ENCODE measurements at regions not wholly inside any gene's neighbourhood (a gene's known extent, or its start where the extent isn't known, plus 50 kb on each side); places are given as distances from the start of the nearest gene placed in this dataset.

- Histone ChIP-seq H3K23me2 (ENCODE audit: insufficient read length, low read depth, low read length, poor library complexity, severe bottlenecking) (no peaks in the 10 kb centered on the region), H3K14ac (ENCODE audit: insufficient read depth, low read length) (no peak overlapping the region), H3K4me1 (ENCODE audit: insufficient read depth, low read length) (no peaks in the 10 kb centered on the region), H2AK5ac (ENCODE audit: insufficient read length, low read length) (no peak overlapping the region), H4K20me1 (ENCODE audit: control insufficient read depth, insufficient read depth, insufficient read length) (no peaks in the 10 kb centered on the region), H3K9ac (ENCODE audit: extremely low read depth, insufficient read length, low read length) (no peak overlapping the region), H4K91ac (ENCODE audit: insufficient read length, low read depth, low read length) (no peak overlapping the region), H3K56ac (ENCODE audit: insufficient read length, low read depth, low read length) (no peak overlapping the region), H3K18ac (ENCODE audit: insufficient read length, low read depth, low read length) (no peak overlapping the region), H2BK120ac (ENCODE audit: low read depth, low read length, poor library complexity, severe bottlenecking) (no peak overlapping the region), H4K8ac (replicated peaks; ENCODE audit: insufficient read length, low read depth, low read length) (no peak overlapping the region), H2AFZ (ENCODE audit: low read length) (no peak overlapping the region), H3K4ac (ENCODE audit: low read depth, low read length) (no peak overlapping the region), H3K79me2 (ENCODE audit: insufficient read depth, low read length) (no peaks in the 10 kb centered on the region), H2BK15ac (ENCODE audit: low read depth, low read length) (no peak overlapping the region), H2BK12ac (ENCODE audit: insufficient read length, low read depth, low read length) (no peak overlapping the region), H3K23ac (ENCODE audit: insufficient read length, low read depth, low read length) (no peak overlapping the region), H2BK20ac (ENCODE audit: low read depth, low read length, poor library complexity, severe bottlenecking) (no peak overlapping the region), H3T11ph (ENCODE audit: low read length) (no peak overlapping the region), H4K5ac (ENCODE audit: insufficient read length, low read depth, low read length) (no peak overlapping the region), H3K79me1 (ENCODE audit: insufficient read depth, low read depth, low read length, poor library complexity, severe bottlenecking) (no peaks in the 10 kb centered on the region), H3K27me3 (ENCODE audit: insufficient read depth, low read length) (no peaks in the 10 kb centered on the region), H2BK5ac (ENCODE audit: insufficient read length, low read length) (no peak overlapping the region), H3K9me3 (ENCODE audit: control insufficient read depth, low read depth, low read length) (no peaks in the 10 kb centered on the region), H3K4me2 (ENCODE audit: insufficient read depth, insufficient read length, low read length) (no peak overlapping the region), H3K27ac (ENCODE audit: insufficient read length, low read depth, low read length) (no peak overlapping the region)
- Mint-ChIP-seq H3K27ac (no peak overlapping the region), H3K9me3 (no peaks in the 10 kb centered on the region), H3K36me3 (ENCODE audit: insufficient read depth in 1 of 3, low read depth in 3 of 3) (no peaks in the 10 kb centered on the region), H3K27me3 (ENCODE audit: low read depth) (no peaks in the 10 kb centered on the region), H3K4me1 (no peaks in the 10 kb centered on the region), H3K4me3 (no peak overlapping the region)
- no CpG with 5 or more reads among the region's 5 CpGs for WGBS (ENCODE audit: extremely low coverage, insufficient read length, low lambda C conversion rate)
- DNase-seq: no peak
- no peak for TF ChIP-seq CTCF (conservative IDR thresholded peaks at IDR 0.05)
These were observed 598.4 kb downstream of the ACTL7B start for GRCh38 chr9:108257382-108257781.
